ENCODE measurements at regions not wholly inside any gene's neighbourhood (a gene's known extent, or its start where the extent isn't known, plus 50 kb on each side); places are given as distances from the start of the nearest gene placed in this dataset.

DNA sequence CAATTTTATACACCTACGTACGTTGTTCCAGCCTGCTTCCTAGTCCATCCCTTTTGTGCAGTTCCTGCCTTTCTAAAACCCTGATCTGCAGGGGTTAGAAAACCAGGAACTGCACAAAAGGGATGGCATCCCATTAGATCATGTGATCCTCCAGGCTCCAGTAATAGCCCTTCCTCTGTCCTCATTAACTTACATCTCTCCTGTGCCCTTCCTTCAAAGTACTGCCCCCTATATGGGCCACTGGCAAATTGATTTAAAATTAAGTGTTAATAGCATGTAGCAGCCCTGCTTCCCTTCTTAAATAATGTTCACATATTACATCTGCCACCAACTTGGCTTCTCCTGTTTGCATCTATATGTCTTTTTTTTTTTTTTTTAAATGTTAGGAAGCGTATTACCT is 61.3 kb upstream of the NXPH2 start:
- no peak overlapping the region for H3K27ac ChIP-seq
- TF ChIP-seq, protein P1, sequence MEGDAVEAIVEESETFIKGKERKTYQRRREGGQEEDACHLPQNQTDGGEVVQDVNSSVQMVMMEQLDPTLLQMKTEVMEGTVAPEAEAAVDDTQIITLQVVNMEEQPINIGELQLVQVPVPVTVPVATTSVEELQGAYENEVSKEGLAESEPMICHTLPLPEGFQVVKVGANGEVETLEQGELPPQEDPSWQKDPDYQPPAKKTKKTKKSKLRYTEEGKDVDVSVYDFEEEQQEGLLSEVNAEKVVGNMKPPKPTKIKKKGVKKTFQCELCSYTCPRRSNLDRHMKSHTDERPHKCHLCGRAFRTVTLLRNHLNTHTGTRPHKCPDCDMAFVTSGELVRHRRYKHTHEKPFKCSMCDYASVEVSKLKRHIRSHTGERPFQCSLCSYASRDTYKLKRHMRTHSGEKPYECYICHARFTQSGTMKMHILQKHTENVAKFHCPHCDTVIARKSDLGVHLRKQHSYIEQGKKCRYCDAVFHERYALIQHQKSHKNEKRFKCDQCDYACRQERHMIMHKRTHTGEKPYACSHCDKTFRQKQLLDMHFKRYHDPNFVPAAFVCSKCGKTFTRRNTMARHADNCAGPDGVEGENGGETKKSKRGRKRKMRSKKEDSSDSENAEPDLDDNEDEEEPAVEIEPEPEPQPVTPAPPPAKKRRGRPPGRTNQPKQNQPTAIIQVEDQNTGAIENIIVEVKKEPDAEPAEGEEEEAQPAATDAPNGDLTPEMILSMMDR (conservative IDR thresholded peaks at IDR 0.05), result 0 out of 2 replicates have a peak, but pooled peaks have one; percentile 7
- no peak for TF ChIP-seq ZFX (IDR thresholded peaks at IDR 0.05)

DNA sequence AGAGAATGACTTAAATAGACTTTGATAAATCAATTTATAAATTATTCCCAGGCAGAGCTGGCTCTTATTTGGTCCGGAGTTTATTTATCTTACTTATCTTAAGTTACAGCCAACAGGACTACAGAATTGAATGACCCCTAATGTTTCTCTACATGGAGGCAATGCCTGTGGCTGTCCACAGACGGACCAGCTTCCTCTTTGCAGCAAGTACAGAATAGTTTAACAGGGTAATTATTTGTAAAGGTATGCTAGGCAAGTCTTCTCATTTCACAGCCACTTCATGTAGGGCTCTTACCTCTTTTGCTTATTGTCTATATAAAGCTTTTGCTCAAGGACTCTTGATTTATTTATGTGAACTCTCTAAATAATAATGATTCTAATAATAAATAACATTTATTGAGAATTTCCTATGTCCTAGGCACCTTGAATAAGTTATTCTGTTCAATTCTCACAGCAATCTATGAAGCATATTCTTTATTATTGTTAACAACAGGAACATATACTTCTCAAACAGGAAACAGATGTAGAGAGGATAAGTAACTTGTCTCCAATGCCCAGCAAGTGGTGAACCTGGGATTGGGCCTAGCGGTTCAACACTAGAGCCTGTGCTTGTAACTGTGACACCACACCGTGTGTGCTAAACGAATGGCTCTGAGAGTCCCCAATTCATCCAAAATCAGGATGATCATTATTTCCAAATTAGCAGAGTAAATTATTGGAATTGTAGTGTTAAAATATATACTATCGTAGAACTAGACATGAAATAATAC is 58.8 kb upstream of the NXPH2 start:
- no peak overlapping the region for H3K27ac ChIP-seq
- TF ChIP-seq, protein P1 (conservative IDR thresholded peaks at IDR 0.05), result no peak
- TF ChIP-seq ZFX (IDR thresholded peaks at IDR 0.05), result no peak

DNA sequence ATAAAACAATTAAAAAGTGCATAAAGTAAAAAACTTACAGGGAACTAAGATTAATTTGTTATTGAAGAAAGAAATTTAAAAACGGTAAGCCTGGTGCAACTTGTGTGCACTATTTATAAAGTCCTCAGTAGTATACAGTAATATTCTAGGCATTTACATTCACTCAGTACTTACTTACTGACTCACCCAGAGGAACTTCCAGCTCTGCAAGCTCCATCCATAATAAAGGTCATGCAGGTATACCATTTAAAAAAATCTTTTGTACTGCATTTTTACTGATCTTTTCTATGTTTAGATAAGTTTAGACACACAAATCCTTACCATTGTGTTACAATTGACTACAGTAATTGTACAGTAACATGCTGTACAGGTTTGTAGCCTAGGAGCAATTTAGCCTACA is 51.5 kb upstream of the NXPH2 start:
- TF ChIP-seq, protein P1 (conservative IDR thresholded peaks at IDR 0.05), result no peak
- TF ChIP-seq ZFX (IDR thresholded peaks at IDR 0.05), result no peak
- no peak overlapping the region for H3K27ac ChIP-seq

DNA sequence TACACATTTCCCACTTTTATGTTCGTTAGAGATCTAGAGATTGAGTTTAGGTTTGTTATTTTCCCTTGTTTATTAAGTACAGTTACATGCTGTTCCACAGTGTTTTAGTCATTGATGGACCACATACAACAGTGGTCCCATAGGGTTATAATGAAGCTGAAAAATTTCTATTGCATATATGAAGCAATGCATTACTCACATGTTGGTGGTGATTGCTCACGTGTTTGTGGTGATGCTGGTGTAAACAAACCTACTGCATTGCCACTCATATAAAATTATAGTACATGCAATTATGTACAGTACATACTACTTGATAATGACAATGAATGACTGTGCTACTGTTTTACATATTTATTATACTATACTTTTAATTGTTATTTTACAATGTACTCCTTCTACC is 51.0 kb upstream of the NXPH2 start:
- no peak overlapping the region for H3K27ac ChIP-seq
- no peak for TF ChIP-seq ZFX (IDR thresholded peaks at IDR 0.05)
- TF ChIP-seq, protein P1 (conservative IDR thresholded peaks at IDR 0.05), result no peak

DNA sequence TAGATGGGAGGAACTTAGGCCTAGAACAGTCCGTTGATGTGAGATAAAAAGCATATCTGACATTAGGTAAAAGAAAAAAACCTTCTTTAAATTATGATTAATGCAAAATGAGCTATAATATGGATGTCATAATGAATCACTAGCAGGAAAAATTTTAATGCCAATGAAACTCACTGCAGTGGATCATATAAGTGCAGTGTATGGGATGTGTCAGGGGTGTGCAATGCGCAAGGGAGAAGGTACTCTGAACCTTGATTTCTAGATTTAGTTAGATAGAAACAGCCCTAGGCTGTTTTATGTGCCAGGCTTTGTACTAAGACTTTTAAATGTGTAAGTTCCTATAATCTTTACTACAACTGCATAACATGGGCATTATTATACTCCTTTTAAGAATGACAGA is 50.4 kb upstream of the NXPH2 start:
- no peak overlapping the region for H3K27ac ChIP-seq
- TF ChIP-seq ZFX (IDR thresholded peaks at IDR 0.05), result no peak
- TF ChIP-seq, protein P1 (conservative IDR thresholded peaks at IDR 0.05), result no peak
